Ishikawa (cell line): ENCODE measurements at regions not wholly inside any gene's neighbourhood (a gene's known extent, or its start where the extent isn't known, plus 50 kb on each side); places are given as distances from the start of the nearest gene placed in this dataset.

Experiments
- CEBPB ChIP-seq: IDR thresholded peaks from 2 replicates; pipeline ENCODE4 v1.6.1; 2012
- CREB1 ChIP-seq: IDR thresholded peaks from 2 replicates; pipeline ENCODE4 v1.6.1; 2012; ENCODE audit warnings: low read depth
- EGR1 ChIP-seq: IDR thresholded peaks from 2 replicates; pipeline ENCODE4 v1.6.1; 2012
- EP300 ChIP-seq: IDR thresholded peaks from 2 replicates; pipeline ENCODE4 v1.6.1; 2012; ENCODE audit warnings: borderline replicate concordance
- FOXM1 ChIP-seq: IDR thresholded peaks from 2 replicates; pipeline ENCODE4 v1.6.1; 2012; ENCODE audit warnings: low read depth, borderline replicate concordance
- NFIC ChIP-seq: IDR thresholded peaks from 2 replicates; pipeline ENCODE4 v1.6.1; 2012
- RAD21 ChIP-seq: IDR thresholded peaks from 2 replicates; pipeline ENCODE4 v1.6.1; 2012; ENCODE audit warnings: low read depth
- TAF1 ChIP-seq: IDR thresholded peaks from 2 replicates; pipeline ENCODE4 v1.6.1; 2012; ENCODE audit warnings: low read depth, mild to moderate bottlenecking
- TCF12 ChIP-seq: IDR thresholded peaks from 2 replicates; pipeline ENCODE4 v1.6.1; 2012; ENCODE audit warnings: low read depth
- TEAD4 ChIP-seq: IDR thresholded peaks from 2 replicates; pipeline ENCODE4 v1.6.1; 2012
- YY1 ChIP-seq: IDR thresholded peaks from 2 replicates; pipeline ENCODE4 v1.6.1; 2012; ENCODE audit warnings: low read depth
- ZBTB7A ChIP-seq: IDR thresholded peaks from 2 replicates; pipeline ENCODE4 v1.6.1; 2012; ENCODE audit warnings: low read depth
- TF ChIP-seq, protein P1 (sequence below): IDR thresholded peaks from 2 replicates; pipeline ENCODE4 v1.6.1; 2012
- TF ChIP-seq, protein P2 (sequence below): IDR thresholded peaks from 2 replicates; pipeline ENCODE4 v1.6.1; 2012; ENCODE audit warnings: low read depth, mild to moderate bottlenecking
- TF ChIP-seq, protein P3 (sequence below): IDR thresholded peaks from 2 replicates; pipeline ENCODE4 v1.6.1; 2012

DNA sequence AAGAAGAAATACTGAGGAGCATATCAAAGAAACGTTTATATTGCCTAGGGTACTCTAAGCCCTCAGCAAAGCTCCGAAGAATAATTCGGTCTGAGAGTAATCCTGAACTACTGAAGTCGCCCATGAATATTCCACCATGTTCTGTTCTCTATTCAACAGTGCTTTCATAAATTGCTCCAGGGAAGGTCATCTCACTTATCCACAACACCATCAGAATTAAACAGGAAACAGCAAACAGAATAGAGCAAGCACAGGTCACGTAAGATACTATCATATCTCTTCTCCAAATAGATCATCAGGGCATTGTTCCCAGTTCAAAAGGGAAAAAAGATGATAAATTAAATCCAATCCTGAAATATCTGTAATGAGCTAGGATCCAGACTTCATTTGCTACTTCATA is 325.6 kb downstream of the DEPDC1B start:
- TF ChIP-seq EGR1 (no peak), TAF1 (no peak), TCF12 (no peak), RAD21 (no peak), CREB1 (no peak), EP300 (no peak), FOXM1 (no peak), NFIC (no peak), ZBTB7A (no peak), TEAD4 (no peak)
- TF ChIP-seq, protein P1, sequence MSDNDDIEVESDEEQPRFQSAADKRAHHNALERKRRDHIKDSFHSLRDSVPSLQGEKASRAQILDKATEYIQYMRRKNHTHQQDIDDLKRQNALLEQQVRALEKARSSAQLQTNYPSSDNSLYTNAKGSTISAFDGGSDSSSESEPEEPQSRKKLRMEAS: no peak
- TF ChIP-seq, protein P2, sequence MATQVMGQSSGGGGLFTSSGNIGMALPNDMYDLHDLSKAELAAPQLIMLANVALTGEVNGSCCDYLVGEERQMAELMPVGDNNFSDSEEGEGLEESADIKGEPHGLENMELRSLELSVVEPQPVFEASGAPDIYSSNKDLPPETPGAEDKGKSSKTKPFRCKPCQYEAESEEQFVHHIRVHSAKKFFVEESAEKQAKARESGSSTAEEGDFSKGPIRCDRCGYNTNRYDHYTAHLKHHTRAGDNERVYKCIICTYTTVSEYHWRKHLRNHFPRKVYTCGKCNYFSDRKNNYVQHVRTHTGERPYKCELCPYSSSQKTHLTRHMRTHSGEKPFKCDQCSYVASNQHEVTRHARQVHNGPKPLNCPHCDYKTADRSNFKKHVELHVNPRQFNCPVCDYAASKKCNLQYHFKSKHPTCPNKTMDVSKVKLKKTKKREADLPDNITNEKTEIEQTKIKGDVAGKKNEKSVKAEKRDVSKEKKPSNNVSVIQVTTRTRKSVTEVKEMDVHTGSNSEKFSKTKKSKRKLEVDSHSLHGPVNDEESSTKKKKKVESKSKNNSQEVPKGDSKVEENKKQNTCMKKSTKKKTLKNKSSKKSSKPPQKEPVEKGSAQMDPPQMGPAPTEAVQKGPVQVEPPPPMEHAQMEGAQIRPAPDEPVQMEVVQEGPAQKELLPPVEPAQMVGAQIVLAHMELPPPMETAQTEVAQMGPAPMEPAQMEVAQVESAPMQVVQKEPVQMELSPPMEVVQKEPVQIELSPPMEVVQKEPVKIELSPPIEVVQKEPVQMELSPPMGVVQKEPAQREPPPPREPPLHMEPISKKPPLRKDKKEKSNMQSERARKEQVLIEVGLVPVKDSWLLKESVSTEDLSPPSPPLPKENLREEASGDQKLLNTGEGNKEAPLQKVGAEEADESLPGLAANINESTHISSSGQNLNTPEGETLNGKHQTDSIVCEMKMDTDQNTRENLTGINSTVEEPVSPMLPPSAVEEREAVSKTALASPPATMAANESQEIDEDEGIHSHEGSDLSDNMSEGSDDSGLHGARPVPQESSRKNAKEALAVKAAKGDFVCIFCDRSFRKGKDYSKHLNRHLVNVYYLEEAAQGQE: no peak
- TF ChIP-seq, protein P3, sequence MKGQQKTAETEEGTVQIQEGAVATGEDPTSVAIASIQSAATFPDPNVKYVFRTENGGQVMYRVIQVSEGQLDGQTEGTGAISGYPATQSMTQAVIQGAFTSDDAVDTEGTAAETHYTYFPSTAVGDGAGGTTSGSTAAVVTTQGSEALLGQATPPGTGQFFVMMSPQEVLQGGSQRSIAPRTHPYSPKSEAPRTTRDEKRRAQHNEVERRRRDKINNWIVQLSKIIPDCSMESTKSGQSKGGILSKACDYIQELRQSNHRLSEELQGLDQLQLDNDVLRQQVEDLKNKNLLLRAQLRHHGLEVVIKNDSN: no peak

- no peak for TF ChIP-seq EP300
- TF ChIP-seq TCF12: no peak
- TF ChIP-seq RAD21: no peak
- TF ChIP-seq NFIC: no peak
- TF ChIP-seq FOXM1: no peak
- no peak for TF ChIP-seq EGR1
- no peak for TF ChIP-seq YY1
- no peak for TF ChIP-seq CREB1
- TF ChIP-seq, protein P1: no peak
- TF ChIP-seq ZBTB7A: no peak
- TF ChIP-seq, protein P3: no peak
- TF ChIP-seq, protein P2: no peak
- no peak for TF ChIP-seq TEAD4
- no peak for TF ChIP-seq TAF1
- TF ChIP-seq CEBPB: no peak
Measured at GRCh38 chr5:60372786-60373185, 327.2 kb downstream of the DEPDC1B start.

- TF ChIP-seq CEBPB (no peak), TCF12 (no peak), ZBTB7A (no peak), NFIC (no peak)
Measured at GRCh38 chr5:60371065-60371464, 328.9 kb downstream of the DEPDC1B start.

DNA sequence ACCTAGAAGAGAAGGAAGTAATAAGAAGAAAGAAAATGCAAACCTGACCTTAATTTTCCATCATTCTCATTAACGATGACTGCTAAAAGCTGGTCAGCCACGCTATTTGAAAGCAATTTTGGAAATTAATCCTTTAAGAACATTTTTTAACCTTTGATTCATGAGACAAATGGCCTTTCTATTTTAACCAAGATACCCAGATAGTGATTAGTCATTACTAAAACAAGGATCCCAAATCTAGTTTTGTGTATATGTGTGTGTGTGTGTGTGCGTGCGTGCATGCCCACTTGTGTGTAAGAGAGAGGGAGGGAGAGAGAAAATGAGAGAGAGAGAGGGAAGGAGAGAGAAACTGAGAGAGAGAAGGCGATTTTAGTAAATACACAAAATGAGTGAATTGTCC is 329.5 kb downstream of the DEPDC1B start:
- TF ChIP-seq TCF12 (no peak), TEAD4 (no peak), CREB1 (no peak), YY1 (no peak), ZBTB7A (no peak), FOXM1 (no peak), TAF1 (no peak)
- TF ChIP-seq, protein P1: no peak

GRCh38 chr5:60369391-60369790 is 330.6 kb downstream of the DEPDC1B start:
- no peak for TF ChIP-seq EGR1
- no peak for TF ChIP-seq TEAD4
- TF ChIP-seq, protein P1: no peak
- TF ChIP-seq FOXM1: no peak
- no peak for TF ChIP-seq NFIC
- no peak for TF ChIP-seq YY1
- no peak for TF ChIP-seq EP300
- no peak for TF ChIP-seq CEBPB
- TF ChIP-seq ZBTB7A: no peak
- TF ChIP-seq, protein P3: no peak
- no peak for TF ChIP-seq RAD21
- TF ChIP-seq, protein P2: no peak
- no peak for TF ChIP-seq CREB1
- no peak for TF ChIP-seq TCF12
- no peak for TF ChIP-seq TAF1
